ENCODE measurements at regions not wholly inside any gene's neighbourhood (a gene's known extent, or its start where the extent isn't known, plus 50 kb on each side); places are given as distances from the start of the nearest gene placed in this dataset.

- H3K4me3 Mint-ChIP-seq: no peak overlapping the region
- H3K9me3 Mint-ChIP-seq (ENCODE audit: low read depth): no peaks in the 10 kb centered on the region
- no peaks in the 10 kb centered on the region for H3K4me1 Mint-ChIP-seq (ENCODE audit: low read depth)
- peaks cover 2% of the 10 kb centered on the region for H3K27me3 Mint-ChIP-seq
- no peak overlapping the region for H3K27ac Mint-ChIP-seq
- no peaks in the 10 kb centered on the region for H3K36me3 Mint-ChIP-seq
Observed at GRCh38 chr14:101027291-101027690, 123.8 kb upstream of the RTL1 start.

DNA sequence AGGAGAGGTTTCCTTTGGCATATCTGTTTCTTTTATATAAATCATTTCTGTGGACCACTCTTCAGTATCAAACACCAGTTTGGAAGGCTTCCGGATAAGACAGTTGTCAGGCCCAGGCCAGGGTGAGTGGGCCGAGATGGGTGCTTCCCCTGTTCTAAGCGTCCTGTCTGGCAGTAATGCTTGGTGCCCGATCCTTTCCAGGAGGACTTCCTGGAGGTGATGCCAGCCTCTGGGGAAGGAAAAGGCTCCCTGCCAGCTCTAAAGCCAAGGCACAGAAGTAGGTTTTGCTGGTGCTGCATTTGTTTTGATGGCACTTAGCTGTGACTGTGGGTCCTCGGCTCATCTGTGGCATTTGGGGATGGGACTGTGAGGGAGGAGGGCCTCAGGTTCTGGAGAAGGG, 124.4 kb upstream of the RTL1 start:
- Mint-ChIP-seq H3K27me3 (no peaks in the 10 kb centered on the region), H3K4me3 (no peak overlapping the region), H3K9me3 (ENCODE audit: low read depth) (no peaks in the 10 kb centered on the region), H3K4me1 (ENCODE audit: low read depth) (no peaks in the 10 kb centered on the region), H3K36me3 (no peaks in the 10 kb centered on the region), H3K27ac (no peak overlapping the region)

GRCh38 chr14:101028971-101029667, 125.6 kb upstream of the RTL1 start:
- Mint-ChIP-seq H3K4me1 (ENCODE audit: low read depth) (no peaks in the 10 kb centered on the region), H3K9me3 (ENCODE audit: low read depth) (no peaks in the 10 kb centered on the region), H3K27ac (no peak overlapping the region), H3K27me3 (no peaks in the 10 kb centered on the region), H3K4me3 (no peak overlapping the region), H3K36me3 (no peaks in the 10 kb centered on the region)

- no peak overlapping the region for H3K27ac Mint-ChIP-seq
- no peaks in the 10 kb centered on the region for H3K36me3 Mint-ChIP-seq
- H3K27me3 Mint-ChIP-seq: no peaks in the 10 kb centered on the region
- H3K4me1 Mint-ChIP-seq (ENCODE audit: low read depth): no peaks in the 10 kb centered on the region
- H3K9me3 Mint-ChIP-seq (ENCODE audit: low read depth): no peaks in the 10 kb centered on the region
- no peak overlapping the region for H3K4me3 Mint-ChIP-seq
Observed at GRCh38 chr14:101029668-101030290, 126.3 kb upstream of the RTL1 start.

DNA sequence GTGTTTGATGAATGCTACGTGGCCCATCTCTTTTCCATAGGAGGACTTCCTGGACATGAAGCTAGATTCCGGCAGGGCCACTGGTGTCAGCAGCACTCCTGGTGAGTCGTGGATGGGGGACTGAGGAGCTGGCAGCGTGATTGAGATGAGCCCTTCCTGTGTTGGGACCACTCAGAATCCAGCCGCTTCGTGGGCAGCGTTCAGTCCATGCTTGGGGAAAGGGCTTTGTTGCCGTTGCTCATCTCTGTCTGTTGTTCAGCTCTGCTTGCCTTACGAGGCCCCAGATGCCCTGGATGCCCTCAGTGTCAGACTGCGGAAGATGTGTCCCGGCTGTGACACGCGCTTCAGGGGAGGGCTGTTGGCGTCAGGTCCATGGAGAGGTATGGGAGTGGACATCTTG, 127.1 kb upstream of the RTL1 start:
- no peak overlapping the region for H3K4me3 Mint-ChIP-seq
- H3K4me1 Mint-ChIP-seq (ENCODE audit: low read depth): no peaks in the 10 kb centered on the region
- no peaks in the 10 kb centered on the region for H3K36me3 Mint-ChIP-seq
- H3K27me3 Mint-ChIP-seq: no peaks in the 10 kb centered on the region
- H3K9me3 Mint-ChIP-seq (ENCODE audit: low read depth): no peaks in the 10 kb centered on the region
- no peak overlapping the region for H3K27ac Mint-ChIP-seq

DNA sequence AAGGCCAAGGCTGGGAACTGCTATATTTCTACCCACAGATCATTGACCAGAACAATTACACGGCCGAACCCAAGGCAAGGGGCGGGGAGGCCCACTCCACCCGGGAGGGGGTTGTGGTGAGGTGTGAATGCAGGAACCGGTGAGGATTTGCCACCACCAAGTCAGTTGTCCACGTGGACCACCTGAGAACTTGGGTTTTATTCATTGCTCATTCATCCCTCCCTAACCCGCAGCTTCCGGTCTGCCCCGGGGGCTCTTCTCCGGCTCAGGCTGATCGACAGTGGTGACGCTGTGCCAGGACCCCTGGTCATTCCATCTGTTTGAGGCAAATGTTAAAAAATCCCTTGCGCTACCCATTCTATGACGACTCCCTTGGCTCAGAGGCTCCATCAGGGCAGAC, 127.7 kb upstream of the RTL1 start:
- peaks cover under 1% of the 10 kb centered on the region for H3K27me3 Mint-ChIP-seq
- no peaks in the 10 kb centered on the region for H3K36me3 Mint-ChIP-seq
- no peak overlapping the region for H3K27ac Mint-ChIP-seq
- no peaks in the 10 kb centered on the region for H3K4me1 Mint-ChIP-seq (ENCODE audit: low read depth)
- no peaks in the 10 kb centered on the region for H3K9me3 Mint-ChIP-seq (ENCODE audit: low read depth)
- no peak overlapping the region for H3K4me3 Mint-ChIP-seq

DNA sequence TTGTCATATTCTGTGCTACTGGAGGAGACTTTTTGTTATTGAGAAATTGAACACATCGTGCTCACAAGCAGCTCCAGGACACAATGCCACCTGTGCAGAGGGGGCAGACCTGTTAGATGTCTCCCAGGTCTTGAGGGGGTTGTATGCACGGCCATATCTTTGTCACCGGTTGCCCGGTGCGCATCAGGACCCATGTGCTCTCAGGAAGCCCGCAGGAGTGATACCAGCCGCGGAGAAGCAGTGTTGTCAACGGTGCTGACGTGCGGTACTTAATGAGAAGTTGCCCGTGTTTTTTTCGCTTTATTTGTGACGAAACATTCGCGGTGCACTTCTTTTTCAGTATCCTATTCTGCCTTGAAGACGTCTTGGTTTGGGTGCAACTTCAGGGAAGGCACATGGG, 128.2 kb upstream of the RTL1 start:
- Mint-ChIP-seq H3K27me3 (peaks cover 1% of the 10 kb centered on the region), H3K36me3 (no peaks in the 10 kb centered on the region), H3K27ac (no peak overlapping the region), H3K4me1 (ENCODE audit: low read depth) (no peaks in the 10 kb centered on the region), H3K9me3 (ENCODE audit: low read depth) (no peaks in the 10 kb centered on the region), H3K4me3 (no peak overlapping the region)

GRCh38 chr14:101032433-101032832, 128.9 kb upstream of the RTL1 start:
- H3K9me3 Mint-ChIP-seq (ENCODE audit: low read depth): no peaks in the 10 kb centered on the region
- no peak overlapping the region for H3K27ac Mint-ChIP-seq
- no peak overlapping the region for H3K4me3 Mint-ChIP-seq
- no peaks in the 10 kb centered on the region for H3K36me3 Mint-ChIP-seq
- H3K27me3 Mint-ChIP-seq: peaks cover 3% of the 10 kb centered on the region
- no peaks in the 10 kb centered on the region for H3K4me1 Mint-ChIP-seq (ENCODE audit: low read depth)

DNA sequence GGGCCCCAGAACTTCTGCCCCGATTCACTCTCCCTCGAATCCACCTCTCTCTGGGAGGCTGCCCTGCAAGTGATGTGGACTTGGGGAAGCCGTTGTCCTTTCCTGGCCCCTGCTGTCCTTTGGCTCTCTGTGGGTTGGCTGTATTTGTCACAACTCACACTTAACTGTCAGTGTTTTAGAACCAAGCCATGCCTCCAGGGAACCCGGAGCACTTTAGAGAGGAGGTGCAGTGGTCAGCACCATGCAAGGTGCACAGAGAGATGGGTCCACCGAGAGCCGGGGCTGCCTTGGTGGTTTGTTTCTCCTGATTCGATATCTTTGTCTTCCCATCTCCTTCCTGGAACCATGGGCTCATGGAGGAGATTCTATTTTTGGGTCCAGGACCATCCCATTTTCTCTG, 129.5 kb upstream of the RTL1 start:
- no peaks in the 10 kb centered on the region for H3K4me1 Mint-ChIP-seq (ENCODE audit: low read depth)
- no peaks in the 10 kb centered on the region for H3K9me3 Mint-ChIP-seq (ENCODE audit: low read depth)
- no peak overlapping the region for H3K4me3 Mint-ChIP-seq
- no peaks in the 10 kb centered on the region for H3K36me3 Mint-ChIP-seq
- H3K27me3 Mint-ChIP-seq: peaks cover 5% of the 10 kb centered on the region
- H3K27ac Mint-ChIP-seq: no peak overlapping the region

DNA sequence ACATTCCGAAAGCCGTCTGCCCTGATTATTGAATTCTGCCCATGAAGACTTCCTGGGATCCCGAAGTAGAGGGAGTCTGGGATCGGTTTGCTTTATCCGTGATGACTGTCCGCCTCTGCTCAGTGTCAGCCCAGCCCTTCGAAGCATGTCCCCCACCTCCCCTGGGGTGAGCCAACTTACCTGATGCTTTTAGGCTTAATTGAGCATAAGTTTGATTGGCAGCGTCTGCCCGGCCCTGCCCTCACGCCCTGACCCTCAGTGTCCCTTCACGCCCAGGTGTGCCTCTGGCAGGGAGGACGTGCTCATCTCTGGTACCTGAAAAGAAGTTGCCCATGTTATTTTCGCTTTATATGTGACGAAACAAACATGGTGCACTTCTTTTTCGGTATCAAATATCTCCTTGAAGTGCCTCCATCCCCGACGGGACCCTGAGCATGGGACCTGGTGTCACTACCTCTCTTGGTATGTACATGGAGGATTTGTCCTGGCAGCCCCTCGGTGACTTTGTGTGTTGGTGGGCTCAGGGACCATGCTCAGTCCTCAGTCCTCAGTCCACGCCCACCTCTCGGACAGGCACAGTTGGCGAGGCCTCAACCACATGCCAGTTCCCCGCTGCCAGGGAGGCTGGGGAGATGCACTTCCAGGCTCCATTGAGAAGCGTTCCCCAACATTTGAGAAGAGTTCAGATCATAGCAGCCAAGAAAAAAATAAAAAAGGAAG, 130.1 kb upstream of the RTL1 start:
- Mint-ChIP-seq H3K9me3 (ENCODE audit: low read depth) (no peaks in the 10 kb centered on the region), H3K36me3 (no peaks in the 10 kb centered on the region), H3K27me3 (peaks cover 5% of the 10 kb centered on the region), H3K4me3 (no peak overlapping the region), H3K4me1 (ENCODE audit: low read depth) (no peaks in the 10 kb centered on the region), H3K27ac (no peak overlapping the region)

DNA sequence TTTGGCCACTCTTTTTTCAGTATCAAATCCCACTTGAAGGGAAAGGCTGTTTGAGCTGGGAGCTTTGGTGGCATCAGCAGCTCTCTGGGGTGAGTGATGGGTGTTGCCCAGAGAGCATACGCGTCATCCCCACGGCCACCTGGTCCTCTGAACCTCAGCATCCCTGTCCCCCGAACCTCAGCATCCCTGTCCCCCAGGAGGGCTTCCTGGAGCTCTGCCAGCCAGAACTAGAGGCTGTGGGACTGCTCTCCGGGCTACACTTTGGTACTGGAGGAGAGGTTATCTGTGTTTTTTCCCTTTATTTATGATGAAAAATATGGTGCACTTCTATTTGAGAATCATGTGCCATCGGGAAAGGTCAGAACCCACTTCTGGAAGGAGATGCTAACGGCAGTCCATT, 131.5 kb upstream of the RTL1 start:
- Mint-ChIP-seq H3K27me3 (peaks cover 5% of the 10 kb centered on the region), H3K27ac (no peak overlapping the region), H3K36me3 (no peaks in the 10 kb centered on the region), H3K4me1 (ENCODE audit: low read depth) (no peaks in the 10 kb centered on the region), H3K9me3 (ENCODE audit: low read depth) (no peaks in the 10 kb centered on the region), H3K4me3 (no peak overlapping the region)

GRCh38 chr14:101035466-101036225, 132.1 kb upstream of the RTL1 start:
- Mint-ChIP-seq H3K27ac (no peak overlapping the region), H3K4me3 (no peak overlapping the region), H3K9me3 (ENCODE audit: low read depth) (no peaks in the 10 kb centered on the region), H3K27me3 (peaks cover 5% of the 10 kb centered on the region), H3K4me1 (ENCODE audit: low read depth) (no peaks in the 10 kb centered on the region), H3K36me3 (no peaks in the 10 kb centered on the region)

- Mint-ChIP-seq H3K9me3 (ENCODE audit: low read depth) (no peaks in the 10 kb centered on the region), H3K4me3 (no peak overlapping the region), H3K36me3 (no peaks in the 10 kb centered on the region), H3K4me1 (ENCODE audit: low read depth) (no peaks in the 10 kb centered on the region), H3K27me3 (peaks cover 5% of the 10 kb centered on the region), H3K27ac (no peak overlapping the region)
Observed at GRCh38 chr14:101037021-101037817, 133.7 kb upstream of the RTL1 start.

DNA sequence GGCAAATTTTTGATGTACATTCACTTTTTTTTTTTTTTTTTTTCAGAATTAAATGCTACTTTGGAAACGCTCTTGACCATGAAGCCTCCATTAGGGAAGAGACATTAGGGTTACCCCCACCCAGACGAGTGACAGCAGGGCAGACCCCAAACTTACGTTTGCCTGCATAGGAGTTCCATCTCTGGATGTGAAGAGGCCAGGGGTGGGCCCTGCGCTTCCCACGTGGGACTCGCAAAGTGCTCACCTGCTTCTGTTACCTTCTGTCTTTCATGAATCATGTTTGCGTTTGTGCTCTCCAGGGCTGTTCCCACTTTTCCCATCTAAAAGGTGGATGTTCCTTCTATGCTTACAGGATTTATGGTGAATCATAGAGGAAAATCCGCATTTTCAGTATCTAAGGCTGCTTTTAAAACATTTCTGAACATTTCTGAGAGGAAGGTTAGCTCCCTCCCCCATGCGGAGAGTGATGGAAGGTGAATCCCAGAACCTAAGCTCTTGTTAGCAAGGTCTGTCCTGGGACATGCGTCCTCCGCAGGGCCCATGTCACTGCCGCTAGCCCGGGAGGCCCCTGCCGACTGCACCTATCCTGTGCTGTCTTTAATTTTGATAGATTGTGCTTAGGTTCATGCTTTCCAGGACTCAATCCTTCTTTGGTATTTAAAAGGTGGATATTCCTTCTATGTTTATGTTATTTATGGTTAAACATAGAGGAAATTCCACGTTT, 135.7 kb upstream of the RTL1 start:
- H3K27ac Mint-ChIP-seq: no peak overlapping the region
- no peak overlapping the region for H3K4me3 Mint-ChIP-seq
- H3K27me3 Mint-ChIP-seq: peaks cover 5% of the 10 kb centered on the region
- H3K4me1 Mint-ChIP-seq (ENCODE audit: low read depth): no peaks in the 10 kb centered on the region
- no peaks in the 10 kb centered on the region for H3K9me3 Mint-ChIP-seq (ENCODE audit: low read depth)
- no peaks in the 10 kb centered on the region for H3K36me3 Mint-ChIP-seq

Data from activated naive CD8-positive, alpha-beta T cell (primary cell).